IMR-90 (cell line): ENCODE measurements at regions not wholly inside any gene's neighbourhood (a gene's known extent, or its start where the extent isn't known, plus 50 kb on each side); places are given as distances from the start of the nearest gene placed in this dataset.

Experiments used
- ATAC-seq: fragments of 200-7000 bp; cut with Tn5 transposase; 2 replicates; pipeline ENCODE4 v1.9.1; 2020; ENCODE audit warnings: low read depth, mild to moderate bottlenecking, moderate library complexity
- BruUV-seq: library from RNA; stranded (reverse); fragments of 400-500 nt; replicated peaks from 2 replicates; lab custom pipeline; 2021; lab: Mats Ljungman, UMichigan
- CTCF ChIA-PET: fragments of 300-600 bp; formaldehyde crosslinking; extraction: SDS; loops from one replicate; lab custom pipeline; 2021; ENCODE audit warnings: antibody characterized with exemption; lab: Yijun Ruan, JAX
- POLR2A ChIA-PET: fragments of 300-600 bp; sonication (Branson Sonifier 250); formaldehyde crosslinking; loops from one replicate; lab custom pipeline; 2022; ENCODE audit warnings: antibody characterized with exemption; ENCODE audit not compliant: unreplicated experiment; lab: Charles Lee
- DNase-seq: peaks from one replicate; pipeline ENCODE4 v3.0.0; 2013
- H2AFZ ChIP-seq: replicated peaks from 2 replicates; pipeline ENCODE3; 2013; ENCODE audit warnings: low read length, mild to moderate bottlenecking; ENCODE audit not compliant: poor library complexity
- H2AK5ac ChIP-seq: 2 replicates; pipeline ENCODE4 v1.6.1; 2013; ENCODE audit warnings: low read depth, low read length, inconsistent platforms
- H2AK9ac ChIP-seq: replicated peaks from 2 replicates; pipeline ENCODE3; 2013; ENCODE audit warnings: mild to moderate bottlenecking, low read depth, low read length, moderate library complexity; ENCODE audit not compliant: poor library complexity
- H2BK120ac ChIP-seq: 2 replicates; pipeline ENCODE4 v1.6.1; 2013; ENCODE audit warnings: low read depth, low read length, inconsistent platforms
- H2BK15ac ChIP-seq: 3 replicates; pipeline ENCODE4 v1.6.1; 2013; ENCODE audit warnings: low read depth, low read length, inconsistent platforms
- H2BK20ac ChIP-seq: 2 replicates; pipeline ENCODE4 v1.6.1; 2013; ENCODE audit warnings: low read depth, mild to moderate bottlenecking, inconsistent platforms, low read length, moderate library complexity
- H2BK5ac ChIP-seq: 2 replicates; pipeline ENCODE4 v1.6.1; 2013; ENCODE audit warnings: mild to moderate bottlenecking, low read depth, low read length, inconsistent platforms; ENCODE audit not compliant: poor library complexity, severe bottlenecking
- H3K14ac ChIP-seq: replicated peaks from 2 replicates; pipeline ENCODE4 v1.6.1; 2013; ENCODE audit warnings: low read depth, low read length, inconsistent platforms
- H3K18ac ChIP-seq: 2 replicates; pipeline ENCODE4 v1.6.1; 2013; ENCODE audit warnings: low read depth, low read length, control low read depth
- H3K23ac ChIP-seq: 2 replicates; pipeline ENCODE4 v1.6.1; 2013; ENCODE audit warnings: low read depth, low read length, inconsistent platforms
- H3K27ac ChIP-seq: 2 replicates; pipeline ENCODE4 v1.5.1; 2013; ENCODE audit warnings: mild to moderate bottlenecking, control low read depth, low read length; ENCODE audit not compliant: insufficient read depth
- H3K27me3 ChIP-seq: 2 replicates; pipeline ENCODE4 v1.6.1; 2013; ENCODE audit warnings: low read length; ENCODE audit not compliant: control insufficient read depth, insufficient read depth
- H3K36me3 ChIP-seq: 2 replicates; pipeline ENCODE4 v1.6.1; 2013; ENCODE audit warnings: low read length, mixed read lengths; ENCODE audit not compliant: control insufficient read depth, insufficient read depth
- H3K4ac ChIP-seq: 2 replicates; pipeline ENCODE4 v1.6.1; 2013; ENCODE audit warnings: low read depth, low read length, inconsistent platforms
- H3K4me1 ChIP-seq: 2 replicates; pipeline ENCODE4 v1.6.1; 2013; ENCODE audit warnings: low read length, mixed read lengths; ENCODE audit not compliant: control insufficient read depth, insufficient read depth
- H3K4me2 ChIP-seq: 2 replicates; pipeline ENCODE4 v1.6.1; 2013; ENCODE audit warnings: low read depth, mild to moderate bottlenecking, control low read depth, low read length, moderate library complexity
- H3K4me3 ChIP-seq: 2 replicates; pipeline ENCODE4 v1.5.1; 2013; ENCODE audit warnings: low read depth, mild to moderate bottlenecking, control low read depth, low read length, moderate library complexity; ENCODE audit not compliant: insufficient read depth
- H3K56ac ChIP-seq: 2 replicates; pipeline ENCODE4 v1.6.1; 2013; ENCODE audit warnings: low read length, inconsistent platforms; ENCODE audit not compliant: insufficient read depth; ENCODE audit errors: extremely low read depth
- H3K79me1 ChIP-seq, 2 experiments: 2 replicates each; pipeline ENCODE4 v1.6.1; 2013; ENCODE audit warnings: low read length in 2 of 2, inconsistent platforms in 1 of 2, low read depth in 1 of 2
- H3K9ac ChIP-seq: 2 replicates; pipeline ENCODE4 v1.6.1; 2013; ENCODE audit warnings: low read depth, low read length, control low read depth
- H3K9me1 ChIP-seq: 2 replicates; pipeline ENCODE4 v1.6.1; 2013; ENCODE audit warnings: low read length, inconsistent platforms; ENCODE audit not compliant: insufficient read depth
- H3K9me3 ChIP-seq: 2 replicates; pipeline ENCODE4 v1.6.1; 2013; ENCODE audit warnings: low read length; ENCODE audit not compliant: control insufficient read depth, insufficient read depth
- H4K20me1 ChIP-seq: 2 replicates; pipeline ENCODE4 v1.6.1; 2013; ENCODE audit warnings: low read length, inconsistent platforms; ENCODE audit not compliant: insufficient read depth
- H4K5ac ChIP-seq: 2 replicates; pipeline ENCODE4 v1.6.1; 2013; ENCODE audit warnings: mild to moderate bottlenecking, low read depth, low read length, control low read depth
- H4K8ac ChIP-seq, 2 experiments: 2 replicates each; pipeline ENCODE4 v1.6.1; 2013; ENCODE audit warnings: low read depth in 2 of 2, low read length in 2 of 2, control low read depth in 1 of 2, inconsistent platforms in 1 of 2
- H4K91ac ChIP-seq: 2 replicates; pipeline ENCODE4 v1.6.1; 2013; ENCODE audit warnings: low read depth, low read length, inconsistent platforms; ENCODE audit not compliant: insufficient read depth
- BHLHE40 ChIP-seq: fragments of 150-350 bp; IDR thresholded peaks from 2 replicates; pipeline ENCODE4 v1.6.1; 2016; ENCODE audit warnings: mild to moderate bottlenecking, low read depth, low read length
- CEBPB ChIP-seq: IDR thresholded peaks from 2 replicates; pipeline ENCODE4 v1.6.1; 2012; ENCODE audit warnings: low read depth, low read length, improper control_type of control experiment
- CHD1 ChIP-seq: IDR thresholded peaks from 2 replicates; pipeline ENCODE4 v1.6.1; 2012; ENCODE audit warnings: low read depth, low read length, improper control_type of control experiment
- FOS ChIP-seq: fragments of 150-350 bp; IDR thresholded peaks from 2 replicates; pipeline ENCODE4 v1.6.1; 2016; ENCODE audit warnings: low read depth, low read length
- MAFK ChIP-seq: IDR thresholded peaks from 2 replicates; pipeline ENCODE4 v1.6.1; 2012; ENCODE audit warnings: low read depth, low read length, improper control_type of control experiment
- MAZ ChIP-seq: IDR thresholded peaks from 2 replicates; pipeline ENCODE4 v1.6.1; 2012; ENCODE audit warnings: low read depth, mild to moderate bottlenecking, low read length, improper control_type of control experiment, moderate library complexity, borderline replicate concordance
- MXI1 ChIP-seq: IDR thresholded peaks from 2 replicates; pipeline ENCODE4 v1.6.1; 2012; ENCODE audit warnings: low read depth, mild to moderate bottlenecking, low read length, moderate library complexity, borderline replicate concordance
- NFE2L2 ChIP-seq: fragments of 150-350 bp; IDR thresholded peaks from 2 replicates; pipeline ENCODE4 v1.6.1; 2016; ENCODE audit warnings: low read depth, mild to moderate bottlenecking, low read length
- POLR2A ChIP-seq: IDR thresholded peaks from 2 replicates; pipeline ENCODE4 v1.6.1; 2012; ENCODE audit warnings: mild to moderate bottlenecking, low read depth, low read length
- RAD21 ChIP-seq: IDR thresholded peaks from 2 replicates; pipeline ENCODE4 v1.6.1; 2012; ENCODE audit warnings: low read length, improper control_type of control experiment
- RCOR1 ChIP-seq: IDR thresholded peaks from 2 replicates; pipeline ENCODE4 v1.6.1; 2012; ENCODE audit warnings: mild to moderate bottlenecking, low read length, improper control_type of control experiment; ENCODE audit not compliant: insufficient replicate concordance
- RFX5 ChIP-seq: IDR thresholded peaks from 2 replicates; pipeline ENCODE4 v1.8.0; 2012; ENCODE audit warnings: low read depth, mild to moderate bottlenecking, low read length, moderate library complexity
- SMC3 ChIP-seq: fragments of 150-350 bp; IDR thresholded peaks from 2 replicates; pipeline ENCODE4 v1.6.1; 2016; ENCODE audit warnings: low read depth, mild to moderate bottlenecking, antibody characterized with exemption, low read length, moderate library complexity
- WGBS, 2 experiments: methylation state at CpG; one replicate each; pipeline versions ENCODE4 v1.1.5 to v1.1.7; 2013; ENCODE audit warnings: missing lambda C conversion rate in 2 of 2; ENCODE audit not compliant: insufficient read length in 1 of 2; ENCODE audit errors: extremely low coverage in 2 of 2; 5-methylcytosine and 5-hydroxymethylcytosine counted together
- dilution Hi-C: fragments of 300-500 bp; cut with HindIII; formaldehyde crosslinking; loops from one replicate; pipeline ENCODE4 v1.14.3; 2018; ENCODE audit warnings: low sequenced_read_pairs; ENCODE audit not compliant: unreplicated experiment
- in situ Hi-C: fragments of 300-500 bp; cut with MboI; formaldehyde crosslinking; loops from 3 replicates; pipeline ENCODE4 v1.14.3; 2019; ENCODE audit warnings: low sequenced_read_pairs, inconsistent platforms, mixed read lengths
- intact Hi-C: fragments of 100-400 bp; cut with micrococcal nuclease; formaldehyde crosslinking; loops from 2 replicates; pipeline ENCODE4 v1.10.0; 2022
- TF ChIP-seq, protein P1 (sequence below): fragments of 150-350 bp; IDR thresholded peaks from 2 replicates; pipeline ENCODE4 v1.6.1; 2017; ENCODE audit warnings: mild to moderate bottlenecking, antibody characterized with exemption, low read length, low read depth
- TF ChIP-seq, protein P2 (sequence below): conservative IDR thresholded peaks from 2 replicates; pipeline ENCODE4 v1.5.1; 2012; ENCODE audit warnings: mild to moderate bottlenecking, low read depth, low read length, improper control_type of control experiment
- TF ChIP-seq, protein P3 (sequence below): fragments of 150-350 bp; IDR thresholded peaks from 2 replicates; pipeline ENCODE4 v1.6.1; 2016; ENCODE audit warnings: low read depth, mild to moderate bottlenecking, low read length, moderate library complexity, borderline replicate concordance

DNA sequence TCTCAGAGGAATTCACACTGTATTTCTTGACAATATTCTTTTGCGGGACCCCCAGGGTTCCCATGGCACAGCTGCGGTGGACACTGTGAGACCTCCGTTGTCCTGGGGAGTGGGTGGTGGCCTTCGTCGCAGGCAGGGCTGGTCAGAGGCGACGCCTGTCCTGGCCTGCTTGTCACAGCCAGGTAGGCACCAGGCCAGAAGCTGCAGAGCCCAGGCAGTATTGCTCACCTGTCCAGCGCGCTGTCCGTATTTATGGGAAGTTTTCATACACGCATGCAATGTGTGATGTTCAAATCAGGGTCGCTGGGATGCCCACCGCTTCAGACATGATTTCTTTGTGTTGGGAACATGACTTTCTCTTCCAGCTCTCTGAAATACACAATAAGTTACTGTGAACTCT, 126.6 kb downstream of the RTP5 start:
- no peak for DNase-seq
- no peaks in the 10 kb centered on the region for H3K36me3 ChIP-seq
- in situ Hi-C loops (no loop called here), dilution Hi-C loops (no loop called here), intact Hi-C loops (no loop called here)
- no TSS peak for BruUV-seq
- H2BK15ac ChIP-seq = no peak overlapping the region
- H3K9me3 ChIP-seq = no peaks in the 10 kb centered on the region
- no peak overlapping the region for H4K91ac ChIP-seq
- H3K27ac ChIP-seq = no peak overlapping the region
- CTCF ChIA-PET = no interaction called here
- ATAC-seq = no peak
- H3K4ac ChIP-seq = no peak overlapping the region
- H2AK9ac ChIP-seq = no peak overlapping the region
- H2AFZ ChIP-seq = no peak overlapping the region
- TF ChIP-seq RAD21 (no peak), NFE2L2 (no peak), RCOR1 (no peak), MAFK (no peak), CHD1 (no peak), MXI1 (no peak), SMC3 (no peak), BHLHE40 (no peak), POLR2A (no peak), FOS (no peak), CEBPB (no peak), MAZ (no peak), RFX5 (no peak)
- TF ChIP-seq, protein P1, sequence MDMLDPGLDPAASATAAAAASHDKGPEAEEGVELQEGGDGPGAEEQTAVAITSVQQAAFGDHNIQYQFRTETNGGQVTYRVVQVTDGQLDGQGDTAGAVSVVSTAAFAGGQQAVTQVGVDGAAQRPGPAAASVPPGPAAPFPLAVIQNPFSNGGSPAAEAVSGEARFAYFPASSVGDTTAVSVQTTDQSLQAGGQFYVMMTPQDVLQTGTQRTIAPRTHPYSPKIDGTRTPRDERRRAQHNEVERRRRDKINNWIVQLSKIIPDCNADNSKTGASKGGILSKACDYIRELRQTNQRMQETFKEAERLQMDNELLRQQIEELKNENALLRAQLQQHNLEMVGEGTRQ = no peak
- TF ChIP-seq, protein P2, sequence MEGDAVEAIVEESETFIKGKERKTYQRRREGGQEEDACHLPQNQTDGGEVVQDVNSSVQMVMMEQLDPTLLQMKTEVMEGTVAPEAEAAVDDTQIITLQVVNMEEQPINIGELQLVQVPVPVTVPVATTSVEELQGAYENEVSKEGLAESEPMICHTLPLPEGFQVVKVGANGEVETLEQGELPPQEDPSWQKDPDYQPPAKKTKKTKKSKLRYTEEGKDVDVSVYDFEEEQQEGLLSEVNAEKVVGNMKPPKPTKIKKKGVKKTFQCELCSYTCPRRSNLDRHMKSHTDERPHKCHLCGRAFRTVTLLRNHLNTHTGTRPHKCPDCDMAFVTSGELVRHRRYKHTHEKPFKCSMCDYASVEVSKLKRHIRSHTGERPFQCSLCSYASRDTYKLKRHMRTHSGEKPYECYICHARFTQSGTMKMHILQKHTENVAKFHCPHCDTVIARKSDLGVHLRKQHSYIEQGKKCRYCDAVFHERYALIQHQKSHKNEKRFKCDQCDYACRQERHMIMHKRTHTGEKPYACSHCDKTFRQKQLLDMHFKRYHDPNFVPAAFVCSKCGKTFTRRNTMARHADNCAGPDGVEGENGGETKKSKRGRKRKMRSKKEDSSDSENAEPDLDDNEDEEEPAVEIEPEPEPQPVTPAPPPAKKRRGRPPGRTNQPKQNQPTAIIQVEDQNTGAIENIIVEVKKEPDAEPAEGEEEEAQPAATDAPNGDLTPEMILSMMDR = no peak
- TF ChIP-seq, protein P3, sequence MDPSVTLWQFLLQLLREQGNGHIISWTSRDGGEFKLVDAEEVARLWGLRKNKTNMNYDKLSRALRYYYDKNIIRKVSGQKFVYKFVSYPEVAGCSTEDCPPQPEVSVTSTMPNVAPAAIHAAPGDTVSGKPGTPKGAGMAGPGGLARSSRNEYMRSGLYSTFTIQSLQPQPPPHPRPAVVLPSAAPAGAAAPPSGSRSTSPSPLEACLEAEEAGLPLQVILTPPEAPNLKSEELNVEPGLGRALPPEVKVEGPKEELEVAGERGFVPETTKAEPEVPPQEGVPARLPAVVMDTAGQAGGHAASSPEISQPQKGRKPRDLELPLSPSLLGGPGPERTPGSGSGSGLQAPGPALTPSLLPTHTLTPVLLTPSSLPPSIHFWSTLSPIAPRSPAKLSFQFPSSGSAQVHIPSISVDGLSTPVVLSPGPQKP = no peak
- no peak overlapping the region for H3K4me3 ChIP-seq
- no peak overlapping the region for H3K23ac ChIP-seq
- WGBS, 2 experiments = 72% methylated on average over 2 of the region's 13 CpGs; no CpG with 5 or more reads in 1 of the 2 experiments
- no peak overlapping the region for H3K56ac ChIP-seq
- H4K5ac ChIP-seq = no peak overlapping the region
- H2BK5ac ChIP-seq = no peak overlapping the region
- H3K9ac ChIP-seq = no peak overlapping the region
- no peak overlapping the region for H2BK20ac ChIP-seq
- POLR2A ChIA-PET = no interaction called here
- H2AK5ac ChIP-seq = no peak overlapping the region
- H3K79me1 ChIP-seq = no peaks in the 10 kb centered on the region
- no peaks in the 10 kb centered on the region for H3K9me1 ChIP-seq
- H3K4me2 ChIP-seq = no peak overlapping the region
- no peak overlapping the region for H4K8ac ChIP-seq
- no peaks in the 10 kb centered on the region for H3K4me1 ChIP-seq
- H3K14ac ChIP-seq = no peak overlapping the region
- H2BK120ac ChIP-seq = no peak overlapping the region
- H3K27me3 ChIP-seq = peaks cover 39% of the 10 kb centered on the region
- no peaks in the 10 kb centered on the region for H4K20me1 ChIP-seq
- H3K18ac ChIP-seq = no peak overlapping the region
